ENCODE measurements at regions not wholly inside any gene's neighbourhood (a gene's known extent, or its start where the extent isn't known, plus 50 kb on each side); places are given as distances from the start of the nearest gene placed in this dataset.
A peak's percentile ranks its signal among the peaks of the same experiment; 100 is the strongest.

GRCh38 chr2:11072550-11072949, 82.7 kb upstream of the SLC66A3 start:
- no peak for DNase-seq (ENCODE audit: extremely low read depth, low read depth)
- TF ChIP-seq CTCF (IDR thresholded peaks at IDR 0.05; ENCODE audit: low read depth, low read length): no peak

DNA sequence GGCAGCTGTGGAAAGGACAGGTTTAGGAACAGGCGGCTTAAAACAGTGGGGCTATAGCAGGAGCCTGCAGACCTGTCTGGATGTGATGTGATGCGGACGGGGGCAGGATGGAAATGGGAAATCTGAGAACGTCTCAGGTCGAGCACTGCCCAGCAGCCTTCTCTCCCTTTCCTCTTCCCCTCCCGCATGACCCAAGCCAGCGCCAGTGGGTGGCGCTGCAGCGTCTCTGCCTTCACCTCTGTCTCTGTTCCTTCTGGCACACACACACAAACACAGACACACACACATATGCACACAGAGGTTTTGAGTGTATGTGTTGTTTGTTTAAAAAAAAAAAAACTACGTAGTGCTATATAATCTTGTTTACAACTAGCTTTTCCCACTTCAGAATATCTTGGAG, 82.0 kb upstream of the SLC66A3 start:
- peak; percentile 44 for TF ChIP-seq CTCF (IDR thresholded peaks at IDR 0.05; ENCODE audit: low read depth, low read length)
- no peak for DNase-seq (ENCODE audit: extremely low read depth, low read depth)

DNA sequence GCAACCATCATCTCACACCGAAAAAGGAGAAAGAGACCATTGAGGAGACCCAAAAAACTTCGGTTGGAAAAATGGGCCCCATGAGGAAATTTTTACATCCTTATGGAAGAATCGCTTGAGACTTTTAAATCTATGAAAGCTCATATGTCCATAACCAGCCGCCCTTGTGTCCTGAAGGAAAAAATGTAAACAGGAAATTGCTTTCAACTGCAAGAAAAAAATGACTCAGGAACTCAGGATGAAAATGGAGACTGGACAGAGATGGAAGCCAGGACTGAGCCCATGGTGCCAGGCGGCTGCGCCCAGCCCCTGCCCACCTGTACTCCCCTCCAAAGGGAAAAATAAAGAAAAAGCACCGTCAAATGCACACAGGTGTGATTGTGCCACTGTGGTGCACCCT, 81.5 kb upstream of the SLC66A3 start:
- DNase-seq (ENCODE audit: extremely low read depth, low read depth): no peak
- TF ChIP-seq CTCF (IDR thresholded peaks at IDR 0.05; ENCODE audit: low read depth, low read length): no peak

GRCh38 chr2:11074246-11074820, 80.9 kb upstream of the SLC66A3 start:
- DNase-seq (ENCODE audit: extremely low read depth, low read depth): no peak
- no peak for TF ChIP-seq CTCF (IDR thresholded peaks at IDR 0.05; ENCODE audit: low read depth, low read length)

- TF ChIP-seq CTCF (IDR thresholded peaks at IDR 0.05; ENCODE audit: low read depth, low read length): no peak
- DNase-seq (ENCODE audit: extremely low read depth, low read depth): no peak
These were observed 80.0 kb upstream of the SLC66A3 start for GRCh38 chr2:11075221-11075620.

GRCh38 chr2:11077411-11077810, 77.9 kb upstream of the SLC66A3 start:
- no peak for TF ChIP-seq CTCF (IDR thresholded peaks at IDR 0.05; ENCODE audit: low read depth, low read length)
- DNase-seq (ENCODE audit: extremely low read depth, low read depth): no peak

DNA sequence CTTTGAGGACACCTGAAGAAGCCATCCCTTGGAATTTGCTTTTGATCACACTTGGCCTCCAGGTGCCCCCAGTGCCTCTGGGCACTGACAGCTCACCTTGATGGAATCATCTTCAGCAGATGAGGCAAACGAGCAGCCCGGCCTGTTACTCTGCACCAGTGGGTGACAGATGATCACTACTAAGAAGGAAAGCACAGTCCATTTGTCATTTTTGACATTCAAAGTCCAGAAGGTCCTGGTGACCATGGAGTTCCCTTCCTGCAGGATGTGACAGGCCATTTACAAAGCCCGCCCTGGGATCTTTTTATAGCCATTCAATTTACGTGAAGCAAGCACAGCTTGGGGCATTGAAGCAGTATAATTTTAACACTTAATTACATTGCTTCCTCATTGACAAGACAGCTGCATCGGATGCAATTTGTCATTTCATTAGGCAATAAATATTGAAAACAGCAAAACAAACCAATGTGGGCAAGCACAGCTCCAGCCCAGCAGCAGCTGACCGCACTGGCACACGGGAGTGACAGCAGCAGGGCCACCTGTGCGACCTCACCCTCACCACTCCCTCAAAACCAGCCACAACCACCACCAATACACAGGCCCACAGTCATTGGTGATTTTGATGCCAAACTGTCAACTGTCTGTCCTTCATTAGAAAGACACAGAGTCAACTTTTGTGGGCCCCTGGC, 76.0 kb upstream of the SLC66A3 start:
- no peak for TF ChIP-seq CTCF (IDR thresholded peaks at IDR 0.05; ENCODE audit: low read depth, low read length)
- DNase-seq (ENCODE audit: extremely low read depth, low read depth): no peak
